Panc1 (cell line): ENCODE measurements at regions not wholly inside any gene's neighbourhood (a gene's known extent, or its start where the extent isn't known, plus 50 kb on each side); places are given as distances from the start of the nearest gene placed in this dataset.

ENCODE experiments used
- ATAC-seq: fragments of 200-7000 bp; cut with Tn5 transposase; 2 replicates; pipeline ENCODE4 v1.9.1; 2020; ENCODE audit warnings: mild to moderate bottlenecking, moderate library complexity
- BruUV-seq: library from RNA; stranded (reverse); fragments of 400-500 nt; replicated peaks from 2 replicates; lab custom pipeline; 2021; lab: Mats Ljungman, UMichigan
- CTCF ChIA-PET: fragments of 300-600 bp; sonication (Branson Sonifier 250); formaldehyde crosslinking; loops from one replicate; lab custom pipeline; 2022; ENCODE audit warnings: antibody characterized with exemption; lab: Charles Lee
- POLR2A ChIA-PET: fragments of 300-600 bp; sonication (Branson Sonifier 250); formaldehyde crosslinking; loops from one replicate; lab custom pipeline; 2022; ENCODE audit warnings: antibody characterized with exemption; lab: Charles Lee
- DNase-seq: peaks from one replicate; pipeline ENCODE4 v3.0.0-alpha.2; 2010; ENCODE audit warnings: low read depth, low spot score
- H3K27ac ChIP-seq: 2 replicates; pipeline ENCODE4 v1.5.1; 2011; ENCODE audit warnings: mild to moderate bottlenecking, low read length, inconsistent platforms
- H3K27me3 ChIP-seq: fragments of 200-500 bp; sonication (Bioruptor generic); 2 replicates; pipeline ENCODE4 v1.6.0; 2014; ENCODE audit warnings: low read length, inconsistent platforms; ENCODE audit not compliant: control insufficient read depth, insufficient read depth
- H3K36me3 ChIP-seq: fragments of 200-500 bp; sonication (Bioruptor generic); 2 replicates; pipeline ENCODE4 v1.5.1; 2014; ENCODE audit warnings: inconsistent platforms, mild to moderate bottlenecking, low read length, moderate library complexity; ENCODE audit not compliant: control insufficient read depth, insufficient read depth
- H3K4me1 ChIP-seq: 2 replicates; pipeline ENCODE4 v1.5.1; 2011; ENCODE audit warnings: inconsistent platforms, mild to moderate bottlenecking, low read length, moderate library complexity; ENCODE audit not compliant: control insufficient read depth, insufficient read depth
- H3K4me3 ChIP-seq, 2 experiments: 2 replicates each; pipeline ENCODE4 v1.5.1; 2011 to 2012; ENCODE audit warnings: low read depth in 2 of 2, low read length in 2 of 2, mild to moderate bottlenecking in 2 of 2, inconsistent platforms in 1 of 2, moderate library complexity in 1 of 2
- H3K9me3 ChIP-seq: fragments of 200-500 bp; sonication (Bioruptor generic); 2 replicates; pipeline ENCODE4 v1.5.1; 2014; ENCODE audit warnings: low read depth, mild to moderate bottlenecking, inconsistent platforms, low read length, moderate library complexity; ENCODE audit not compliant: control insufficient read depth, insufficient read depth
- CTCF ChIP-seq: fragments of 450-650 bp; IDR thresholded peaks from 2 replicates; pipeline ENCODE4 v1.5.1; 2017; ENCODE audit warnings: mild to moderate bottlenecking
- POLR2AphosphoS5 ChIP-seq: IDR thresholded peaks from 2 replicates; pipeline ENCODE4 v1.6.1; 2012; ENCODE audit warnings: mild to moderate bottlenecking, low read depth, low read length, moderate library complexity
- REST ChIP-seq, 2 experiments: IDR thresholded peaks; 2 replicates each; pipeline ENCODE4 v1.6.1; 2011 to 2012; ENCODE audit warnings: low read depth in 2 of 2, control low read depth in 1 of 2, low read length in 1 of 2, mild to moderate bottlenecking in 1 of 2, moderate library complexity in 1 of 2; ENCODE audit not compliant: insufficient read depth in 1 of 2
- SIN3A ChIP-seq: IDR thresholded peaks from 2 replicates; pipeline ENCODE4 v1.6.1; 2012; ENCODE audit warnings: low read depth, mild to moderate bottlenecking, low read length, moderate library complexity, borderline replicate concordance; ENCODE audit not compliant: insufficient read depth
- TCF7L2 ChIP-seq: IDR thresholded peaks from 2 replicates; pipeline ENCODE4 v1.6.1; 2011; ENCODE audit warnings: mild to moderate bottlenecking, low read depth, low read length, inconsistent platforms
- in situ Hi-C: cut with HindIII; loops from 2 replicates; pipeline ENCODE4 v1.10.0; 2016; ENCODE audit warnings: low sequenced_read_pairs, low pct_unique_long_range_greater_than_20kb
- intact Hi-C: fragments of 100-400 bp; cut with micrococcal nuclease; formaldehyde crosslinking; loops from one replicate; pipeline ENCODE4 v1.10.0; 2022; ENCODE audit not compliant: unreplicated experiment

DNA sequence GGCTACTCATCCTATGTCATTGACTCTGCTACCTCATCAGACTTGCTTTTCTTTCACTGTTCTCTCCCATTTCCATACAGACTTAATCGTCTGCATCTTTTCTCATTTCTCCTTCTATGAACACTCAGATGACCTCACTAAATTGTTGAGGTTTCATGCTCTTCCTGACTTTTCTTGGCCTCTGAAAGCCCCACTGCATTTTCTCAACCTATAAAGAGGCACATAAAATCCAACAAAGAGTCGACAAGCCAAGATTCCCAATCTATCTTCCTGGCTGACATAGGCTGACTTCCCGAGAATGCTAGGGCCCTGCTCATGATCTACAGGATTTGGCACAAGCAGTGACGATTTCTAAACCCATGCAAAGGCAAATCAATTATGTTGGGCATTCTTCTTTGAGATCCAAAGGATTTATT, 280.8 kb upstream of the DPYD start:
- H3K4me3 ChIP-seq, result no peak overlapping the region
- in situ Hi-C loops, result no loop called here
- no peak for ATAC-seq
- intact Hi-C loops, result no loop called here
- no peaks in the 10 kb centered on the region for H3K4me1 ChIP-seq
- ChIA-PET CTCF (no interaction called here), POLR2A (no interaction called here)
- no peaks in the 10 kb centered on the region for H3K27me3 ChIP-seq
- no peaks in the 10 kb centered on the region for H3K36me3 ChIP-seq
- H3K9me3 ChIP-seq, result no peaks in the 10 kb centered on the region
- BruUV-seq, result no TSS peak
- no peak overlapping the region for H3K27ac ChIP-seq
- TF ChIP-seq TCF7L2 (no peak), REST (IDR thresholded peaks at IDR 0.05; ENCODE audit: insufficient read depth in 1 of 2, low read depth in 2 of 2, low read length in 1 of 2) (no peak), CTCF (no peak)
- no peak for DNase-seq

DNA sequence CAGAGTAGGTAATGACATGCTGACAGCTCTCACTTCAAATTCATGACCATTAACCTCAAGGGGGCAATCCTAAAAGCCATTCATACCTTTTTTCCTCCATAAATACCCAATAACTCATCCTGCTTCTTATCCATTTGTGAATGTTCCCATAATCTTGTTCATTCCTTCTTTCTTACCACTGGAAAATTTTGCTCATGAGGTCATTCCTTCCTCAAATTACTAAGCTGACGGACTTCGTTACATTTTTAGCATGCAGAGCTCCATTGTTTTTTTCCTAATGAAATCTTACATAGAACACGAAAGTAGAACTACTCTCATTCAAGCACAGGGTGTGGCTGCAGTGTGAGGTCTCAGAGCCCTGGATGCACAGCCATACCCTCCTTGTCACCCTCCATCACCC, 276.5 kb upstream of the DPYD start:
- intact Hi-C loops, result no loop called here
- ATAC-seq (no peak), DNase-seq (no peak)
- Histone ChIP-seq H3K4me3 (no peak overlapping the region), H3K4me1 (no peaks in the 10 kb centered on the region), H3K36me3 (no peaks in the 10 kb centered on the region), H3K27me3 (no peaks in the 10 kb centered on the region), H3K9me3 (no peaks in the 10 kb centered on the region), H3K27ac (no peak overlapping the region)
- no TSS peak for BruUV-seq
- TF ChIP-seq POLR2AphosphoS5 (no peak), SIN3A (no peak), REST (IDR thresholded peaks at IDR 0.05; ENCODE audit: insufficient read depth in 1 of 2, low read depth in 2 of 2, low read length in 1 of 2) (no peak), TCF7L2 (no peak)
- CTCF ChIA-PET, result no interaction called here
- POLR2A ChIA-PET, result no interaction called here
- in situ Hi-C loops, result no loop called here
